ENCODE measurements at regions not wholly inside any gene's neighbourhood (a gene's known extent, or its start where the extent isn't known, plus 50 kb on each side); places are given as distances from the start of the nearest gene placed in this dataset.

DNA sequence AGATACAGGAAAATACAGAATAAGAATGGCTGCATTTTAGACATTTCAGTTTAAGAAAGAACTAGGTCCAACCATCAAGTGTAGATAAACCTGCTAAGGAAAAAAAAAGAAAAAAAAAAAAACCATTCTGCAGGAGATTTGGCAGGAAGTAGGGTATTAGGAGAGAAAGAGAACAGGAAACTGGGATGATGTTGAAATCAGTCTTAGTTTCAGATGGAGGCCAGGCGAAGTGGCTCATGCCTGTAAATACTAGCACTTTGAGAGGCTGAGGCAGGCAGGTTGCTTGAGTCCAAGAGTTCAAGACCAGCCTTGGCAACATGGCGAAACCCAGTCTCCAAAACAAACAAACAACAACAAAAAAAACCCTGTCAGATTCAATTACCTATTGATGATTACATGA is 120.2 kb downstream of the RAB11FIP2 start:
- TF ChIP-seq JUN (IDR thresholded peaks at IDR 0.05; ENCODE audit: low read depth, low read length): no peak
- TF ChIP-seq SP1 (IDR thresholded peaks at IDR 0.05; ENCODE audit: low read depth, low read length): no peak
- TF ChIP-seq RXRA (IDR thresholded peaks at IDR 0.05; ENCODE audit: insufficient read depth, low read depth, low read length): no peak
- no peak for TF ChIP-seq CREB1 (IDR thresholded peaks at IDR 0.05)
- no peak overlapping the region for H3K14ac ChIP-seq (ENCODE audit: insufficient read length)
- H3K4me1 ChIP-seq (replicated peaks in 1 of 4; ENCODE audit: control insufficient read depth in 3 of 4, insufficient read depth in 4 of 4, low read length in 3 of 4): peaks cover 2 to 7% (median 4%) of the 10 kb centered on the region in 4 experiments; a peak in 4 of 7 replicates
- H2BK12ac ChIP-seq (ENCODE audit: low read depth, low read length): no peak overlapping the region
- ChIA-PET CTCF (ENCODE audit: partially characterized antibody) (no interaction called here), POLR2A (ENCODE audit: partially characterized antibody) (interaction anchor here (0.7 kb wide), 1 partner anchor 13 kb away, joined by 4 read pairs; no protein-coding TSS in a partner anchor)
- H3K18ac ChIP-seq (ENCODE audit: extremely low read depth, low read length): no peak overlapping the region
- H3K79me1 ChIP-seq (ENCODE audit: low read depth, low read length): no peaks in the 10 kb centered on the region
- no peak overlapping the region for H3K27ac ChIP-seq (ENCODE audit: low read depth, low read length)
- no peak overlapping the region for H3K23ac ChIP-seq (ENCODE audit: insufficient read length)
- no peak overlapping the region for H4K91ac ChIP-seq (replicated peaks; ENCODE audit: insufficient read length, low read length)
- DNase-seq (ENCODE audit: low read depth in 1 of 2, low spot score in 2 of 2) (no peak), FAIRE-seq (no peak)
- H2BK120ac ChIP-seq (replicated peaks; ENCODE audit: low read depth, low read length): no peak overlapping the region
- no peaks in the 10 kb centered on the region; a peak in 1 of 4 replicates for H3K79me2 ChIP-seq (ENCODE audit: control insufficient read depth in 1 of 2, insufficient read depth in 2 of 2, low read length in 2 of 2)
- peaks cover 2 to 5% of the 10 kb centered on the region in 2 experiments; a peak in 1 of 4 replicates for H3K9me3 ChIP-seq (ENCODE audit: insufficient read depth in 2 of 2, low read depth in 1 of 2, low read length in 1 of 2)
- WGBS, 2 experiments (ENCODE audit: extremely low coverage in 1 of 2, insufficient coverage in 1 of 2, insufficient read length in 1 of 2, insufficient replicate concordance in 2 of 2, low coverage in 1 of 2, low lambda C conversion rate in 2 of 2, missing lambda C conversion rate in 1 of 2): 90% methylated on average over 2 of the region's 2 CpGs; no CpG with 5 or more reads in 1 of the 2 experiments
- H4K20me1 ChIP-seq (replicated peaks in 1 of 2; ENCODE audit: control insufficient read depth in 1 of 2, insufficient read depth in 2 of 2, low read length in 2 of 2): no peaks in the 10 kb centered on the region
- no peak overlapping the region for H3K9ac ChIP-seq (replicated peaks in 1 of 4; ENCODE audit: extremely low read depth in 1 of 4, low read depth in 3 of 4, low read length in 3 of 4)
- no peak overlapping the region for H4K8ac ChIP-seq (ENCODE audit: extremely low read depth, insufficient read depth, low read length)
- H2AFZ ChIP-seq (ENCODE audit: low read length): no peak overlapping the region
- H3K4me3 ChIP-seq (ENCODE audit: extremely low read depth in 1 of 4, insufficient read depth in 2 of 4, low read depth in 3 of 4, low read length in 4 of 4): no peak overlapping the region
- H2BK15ac ChIP-seq (ENCODE audit: low read length): no peak overlapping the region
- no peaks in the 10 kb centered on the region for H3K36me3 ChIP-seq (ENCODE audit: control insufficient read depth in 2 of 4, insufficient read depth in 4 of 4, low read length in 3 of 4)
- H3K56ac ChIP-seq (replicated peaks; ENCODE audit: insufficient read length, low read depth, low read length): no peak overlapping the region
- H3K27me3 ChIP-seq (replicated peaks in 1 of 4; ENCODE audit: control insufficient read depth in 3 of 4, extremely low read depth in 1 of 4, insufficient read depth in 3 of 4, low read length in 3 of 4): no peaks in the 10 kb centered on the region
- no peak overlapping the region for H2BK20ac ChIP-seq (ENCODE audit: low read length)
- H3K23me2 ChIP-seq (ENCODE audit: low read depth, low read length): peaks cover 2% of the 10 kb centered on the region; the same call in 1 of the 2 replicates
- no peak overlapping the region for H2BK5ac ChIP-seq (ENCODE audit: low read depth, low read length)
- no peak overlapping the region for H3K4me2 ChIP-seq (ENCODE audit: insufficient read depth in 1 of 2, low read depth in 2 of 2, low read length in 2 of 2)
- H3K4ac ChIP-seq (replicated peaks; ENCODE audit: insufficient read length, low read depth, low read length): no peak overlapping the region
- no peak overlapping the region for H4K5ac ChIP-seq (ENCODE audit: insufficient read length, low read depth, low read length)
- H2AK5ac ChIP-seq (ENCODE audit: low read depth, low read length): no peak overlapping the region

Measured in H1 (cell line).